Activated B cell treated with CpG ODN at 0.5 μM for 24 hours (primary cell): ENCODE measurements at regions not wholly inside any gene's neighbourhood (a gene's known extent, or its start where the extent isn't known, plus 50 kb on each side); places are given as distances from the start of the nearest gene placed in this dataset.

Experiments
- ATAC-seq: fragments of 200-7000 bp; cut with Tn5 transposase; one replicate; pipeline ENCODE4 v1.10.0; 2021; ENCODE audit warnings: low read depth, mild to moderate bottlenecking, moderate library complexity
- CTCF ChIA-PET: fragments of 350-600 bp; sonication (Branson Sonifier 250); formaldehyde crosslinking; loops from one replicate; lab custom pipeline; 2021; ENCODE audit warnings: antibody characterized with exemption; lab: Charles Lee
- POLR2A ChIA-PET: fragments of 350-600 bp; sonication (Branson Sonifier 250); formaldehyde crosslinking; loops from one replicate; lab custom pipeline; 2021; ENCODE audit warnings: antibody characterized with exemption; lab: Charles Lee
- DNase-seq: peaks from one replicate; pipeline ENCODE4 v3.0.0; 2022
- H3K27ac Mint-ChIP-seq: one replicate; pipeline ENCODE4 v1.8.0; 2020; ENCODE audit warnings: mixed read lengths
- H3K27me3 Mint-ChIP-seq: one replicate; pipeline ENCODE4 v1.8.0; 2021; ENCODE audit warnings: mixed read lengths
- H3K36me3 Mint-ChIP-seq: one replicate; pipeline ENCODE4 v1.8.0; 2021; ENCODE audit warnings: low read depth, mixed read lengths
- H3K4me1 Mint-ChIP-seq: one replicate; pipeline ENCODE4 v1.8.0; 2021; ENCODE audit warnings: mixed read lengths
- H3K4me3 Mint-ChIP-seq: one replicate; pipeline ENCODE4 v1.8.0; 2020; ENCODE audit warnings: mild to moderate bottlenecking, mixed read lengths
- H3K9me3 Mint-ChIP-seq: one replicate; pipeline ENCODE4 v1.8.0; 2020; ENCODE audit warnings: mixed read lengths
- CTCF ChIP-seq: fragments of 200-600 bp; IDR thresholded peaks from one replicate; pipeline ENCODE4 v1.8.0; 2022; ENCODE audit warnings: antibody characterized with exemption, mild to moderate bottlenecking
- intact Hi-C: fragments of 100-400 bp; cut with micrococcal nuclease; formaldehyde crosslinking; loops from one replicate; pipeline ENCODE4 v1.15.1; 2024

GRCh38 chr4:19259920-19260319 lies 991.8 kb upstream of the SLIT2 start:
- no peak overlapping the region for H3K4me3 Mint-ChIP-seq
- DNase-seq (no peak), ATAC-seq (no peak)
- POLR2A ChIA-PET, result no interaction called here
- TF ChIP-seq CTCF, result no peak
- no peaks in the 10 kb centered on the region for H3K27me3 Mint-ChIP-seq
- intact Hi-C loops, result loop anchor here (10.0 kb wide), 1 partner anchor 305 kb away; no protein-coding TSS in a partner anchor
- H3K36me3 Mint-ChIP-seq, result no peaks in the 10 kb centered on the region
- CTCF ChIA-PET, result no interaction called here
- H3K9me3 Mint-ChIP-seq, result peaks cover 5% of the 10 kb centered on the region
- no peak overlapping the region for H3K27ac Mint-ChIP-seq
- H3K4me1 Mint-ChIP-seq, result no peaks in the 10 kb centered on the region

DNA sequence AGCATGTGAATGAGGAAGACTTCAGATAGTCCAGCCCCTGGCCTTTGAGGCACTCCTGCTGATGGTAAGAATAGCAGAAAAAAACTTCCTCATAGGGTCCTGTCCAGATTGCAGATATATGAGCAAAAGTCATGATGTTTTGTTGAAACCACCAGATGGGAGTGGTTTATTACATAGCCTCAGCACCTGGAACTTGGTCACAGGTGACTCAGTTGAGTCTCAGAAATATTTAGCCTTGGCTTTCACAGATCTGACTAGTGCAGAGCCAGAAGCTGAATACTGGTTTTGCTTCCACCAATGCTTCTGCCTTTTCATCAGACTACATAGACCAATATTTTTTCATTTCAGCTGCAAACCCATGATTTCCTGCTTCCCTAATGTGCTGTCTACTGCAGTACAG lies 994.9 kb upstream of the SLIT2 start:
- Mint-ChIP-seq H3K27ac (no peak overlapping the region), H3K9me3 (peaks cover 5% of the 10 kb centered on the region), H3K36me3 (no peaks in the 10 kb centered on the region), H3K4me1 (no peaks in the 10 kb centered on the region), H3K27me3 (no peaks in the 10 kb centered on the region), H3K4me3 (no peak overlapping the region)
- ChIA-PET POLR2A (no interaction called here), CTCF (no interaction called here)
- DNase-seq (no peak), ATAC-seq (no peak)
- TF ChIP-seq CTCF, result no peak
- intact Hi-C loops, result loop anchor here (10.0 kb wide), 1 partner anchor 308 kb away; no protein-coding TSS in a partner anchor

DNA sequence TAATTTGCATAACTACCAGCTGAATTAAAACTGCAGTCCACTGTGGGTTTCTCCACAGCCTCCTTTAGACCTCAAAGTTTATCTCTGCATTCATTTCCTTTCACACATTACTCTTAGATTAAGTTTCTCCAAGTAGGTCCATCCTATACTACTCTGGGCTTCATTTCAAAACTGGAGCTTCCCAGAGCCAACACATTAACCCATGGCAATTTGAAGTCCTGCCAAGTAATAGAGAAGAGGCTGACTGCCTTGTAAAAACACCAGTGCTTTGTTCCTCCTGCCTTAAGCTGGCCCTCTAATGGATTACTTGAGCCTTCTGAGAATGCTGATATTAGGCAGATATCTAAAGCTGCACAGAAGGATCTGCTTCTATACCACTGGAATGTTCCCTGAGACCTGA lies 997.2 kb upstream of the SLIT2 start:
- no peak for DNase-seq
- POLR2A ChIA-PET, result no interaction called here

DNA sequence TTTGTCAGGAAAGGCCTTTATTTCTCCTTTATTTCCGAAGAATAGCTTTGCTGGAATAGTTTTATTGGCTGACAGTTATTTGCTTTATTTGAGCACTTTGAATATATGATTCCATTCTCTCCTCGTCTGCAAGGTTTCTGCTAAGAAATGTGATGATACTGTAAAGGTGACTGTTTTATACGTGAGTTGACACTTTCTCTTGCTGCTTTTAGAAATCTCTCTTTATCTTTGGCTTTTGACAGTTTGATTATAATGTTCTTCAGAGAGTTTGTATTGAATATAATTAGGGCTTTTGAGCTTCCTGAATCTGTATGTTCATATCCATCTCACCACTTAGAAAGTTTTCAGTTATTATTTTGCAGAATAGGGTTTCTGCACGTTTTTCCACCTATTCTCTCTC lies 1003.7 kb upstream of the SLIT2 start:
- Mint-ChIP-seq H3K9me3 (peaks cover 7% of the 10 kb centered on the region), H3K27me3 (no peaks in the 10 kb centered on the region), H3K36me3 (no peaks in the 10 kb centered on the region), H3K4me1 (no peaks in the 10 kb centered on the region), H3K4me3 (no peak overlapping the region), H3K27ac (no peak overlapping the region)
- POLR2A ChIA-PET, result no interaction called here
- intact Hi-C loops, result no loop called here
- DNase-seq, result no peak
- TF ChIP-seq CTCF, result no peak
- ATAC-seq, result no peak
- CTCF ChIA-PET, result no interaction called here

More for the DNA sequence above, 997.2 kb upstream of the SLIT2 start:
- H3K4me1 Mint-ChIP-seq, result no peaks in the 10 kb centered on the region
- H3K27me3 Mint-ChIP-seq, result no peaks in the 10 kb centered on the region
- peaks cover 5% of the 10 kb centered on the region for H3K9me3 Mint-ChIP-seq
- no peaks in the 10 kb centered on the region for H3K36me3 Mint-ChIP-seq
- TF ChIP-seq CTCF, result no peak
- H3K4me3 Mint-ChIP-seq, result no peak overlapping the region
- CTCF ChIA-PET, result no interaction called here
- ATAC-seq, result no peak
- H3K27ac Mint-ChIP-seq, result no peak overlapping the region
- intact Hi-C loops, result loop anchor here (10.0 kb wide), 1 partner anchor 310 kb away; no protein-coding TSS in a partner anchor

GRCh38 chr4:19241895-19242294 lies 1009.8 kb upstream of the SLIT2 start:
- ChIA-PET POLR2A (no interaction called here), CTCF (no interaction called here)
- TF ChIP-seq CTCF, result no peak
- ATAC-seq, result no peak
- H3K27me3 Mint-ChIP-seq, result no peaks in the 10 kb centered on the region
- no peak overlapping the region for H3K4me3 Mint-ChIP-seq
- H3K27ac Mint-ChIP-seq, result no peak overlapping the region
- intact Hi-C loops, result no loop called here
- H3K4me1 Mint-ChIP-seq, result no peaks in the 10 kb centered on the region
- no peaks in the 10 kb centered on the region for H3K36me3 Mint-ChIP-seq
- H3K9me3 Mint-ChIP-seq, result peaks cover 3% of the 10 kb centered on the region
- DNase-seq, result no peak
